T-helper 17 cell (primary cell): ENCODE measurements at regions not wholly inside any gene's neighbourhood (a gene's known extent, or its start where the extent isn't known, plus 50 kb on each side); places are given as distances from the start of the nearest gene placed in this dataset.

ENCODE experiments used
- ATAC-seq: fragments of 150-1000 bp; cut with Tn5 transposase; 2 replicates; pipeline ENCODE4 v1.10.0; 2021; ENCODE audit warnings: mild to moderate bottlenecking, moderate library complexity
- DNase-seq, 3 donors: peaks; one replicate each; pipeline versions ENCODE4 v3.0.0 to v3.0.0-alpha.2; 2020 to 2021
- H3K9me3 ChIP-seq: one replicate; pipeline ENCODE4 v1.7.0; 2013; ENCODE audit warnings: low read length, mild to moderate bottlenecking; ENCODE audit not compliant: control insufficient read depth, poor library complexity, severe bottlenecking
- H3K27ac Mint-ChIP-seq: one replicate; pipeline ENCODE4 v1.8.0; 2022; ENCODE audit warnings: mild to moderate bottlenecking, moderate library complexity, mixed read lengths
- H3K27me3 Mint-ChIP-seq: one replicate; pipeline ENCODE4 v1.8.0; 2022; ENCODE audit warnings: mixed read lengths
- H3K36me3 Mint-ChIP-seq: one replicate; pipeline ENCODE4 v1.8.0; 2022; ENCODE audit warnings: low read depth, mixed read lengths
- H3K4me1 Mint-ChIP-seq: one replicate; pipeline ENCODE4 v1.8.0; 2022; ENCODE audit warnings: mild to moderate bottlenecking, mixed read lengths
- H3K4me3 Mint-ChIP-seq: one replicate; pipeline ENCODE4 v1.8.0; 2022; ENCODE audit warnings: mild to moderate bottlenecking, moderate library complexity, mixed read lengths

DNA sequence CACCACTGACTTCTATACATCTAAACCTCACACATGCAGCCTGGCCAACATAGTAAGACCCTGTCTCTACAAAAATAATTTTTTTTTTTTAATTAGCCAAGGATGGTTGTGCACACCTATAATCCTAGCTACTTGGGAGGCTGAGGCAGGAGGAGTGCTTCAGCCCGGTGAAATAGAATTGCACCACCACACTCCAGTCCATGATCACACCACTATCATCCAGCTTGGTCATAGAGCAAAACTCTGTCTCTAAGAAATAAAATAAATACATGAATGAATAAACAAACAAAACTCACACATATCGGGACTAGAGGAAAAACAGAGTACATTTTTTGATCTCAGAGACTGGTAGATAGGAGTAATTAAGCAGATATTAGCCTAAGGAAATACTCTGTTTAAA, 66.6 kb upstream of the PDE5A start:
- no peaks in the 10 kb centered on the region for H3K9me3 ChIP-seq
- no peaks in the 10 kb centered on the region for H3K4me1 Mint-ChIP-seq
- no peak for DNase-seq
- H3K36me3 Mint-ChIP-seq: no peaks in the 10 kb centered on the region
- H3K27ac Mint-ChIP-seq: no peak overlapping the region
- no peak overlapping the region for H3K4me3 Mint-ChIP-seq
- ATAC-seq: no peak
- peaks cover 19% of the 10 kb centered on the region for H3K27me3 Mint-ChIP-seq

- Mint-ChIP-seq H3K27me3 (peaks cover 24% of the 10 kb centered on the region), H3K36me3 (no peaks in the 10 kb centered on the region), H3K4me3 (no peak overlapping the region), H3K27ac (no peak overlapping the region), H3K4me1 (no peaks in the 10 kb centered on the region)
- no peak for DNase-seq
- H3K9me3 ChIP-seq: no peaks in the 10 kb centered on the region
- ATAC-seq: no peak
Observed at GRCh38 chr4:119693126-119693525, 64.5 kb upstream of the PDE5A start.

GRCh38 chr4:119692001-119692400, 63.4 kb upstream of the PDE5A start:
- ATAC-seq (no peak), DNase-seq (no peak)
- no peaks in the 10 kb centered on the region for H3K9me3 ChIP-seq
- Mint-ChIP-seq H3K36me3 (no peaks in the 10 kb centered on the region), H3K4me1 (no peaks in the 10 kb centered on the region), H3K27me3 (peaks cover 24% of the 10 kb centered on the region), H3K27ac (no peak overlapping the region), H3K4me3 (no peak overlapping the region)

DNA sequence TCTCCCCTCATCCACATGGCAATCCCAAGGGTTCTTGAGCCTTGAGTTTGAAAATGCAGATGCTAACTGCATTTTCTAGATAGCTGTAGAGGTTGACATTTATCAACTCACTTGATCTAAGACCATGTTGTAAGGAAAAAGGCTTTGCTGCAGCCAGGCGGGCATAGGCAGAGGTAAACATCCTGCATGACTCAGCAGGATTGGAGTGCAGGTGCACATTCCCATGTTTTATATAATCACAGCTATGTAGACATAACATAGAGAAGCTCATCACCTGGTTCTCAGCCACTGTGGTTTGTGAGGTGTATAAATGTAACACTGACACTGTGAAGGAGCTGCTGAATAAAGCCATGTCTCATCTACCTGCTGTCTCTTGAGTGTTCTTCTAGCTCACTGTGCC, 62.3 kb upstream of the PDE5A start:
- no peaks in the 10 kb centered on the region for H3K9me3 ChIP-seq
- DNase-seq (no peak), ATAC-seq (no peak)
- Mint-ChIP-seq H3K27me3 (peaks cover 16% of the 10 kb centered on the region), H3K4me3 (no peak overlapping the region), H3K36me3 (no peaks in the 10 kb centered on the region), H3K27ac (no peak overlapping the region), H3K4me1 (no peaks in the 10 kb centered on the region)

DNA sequence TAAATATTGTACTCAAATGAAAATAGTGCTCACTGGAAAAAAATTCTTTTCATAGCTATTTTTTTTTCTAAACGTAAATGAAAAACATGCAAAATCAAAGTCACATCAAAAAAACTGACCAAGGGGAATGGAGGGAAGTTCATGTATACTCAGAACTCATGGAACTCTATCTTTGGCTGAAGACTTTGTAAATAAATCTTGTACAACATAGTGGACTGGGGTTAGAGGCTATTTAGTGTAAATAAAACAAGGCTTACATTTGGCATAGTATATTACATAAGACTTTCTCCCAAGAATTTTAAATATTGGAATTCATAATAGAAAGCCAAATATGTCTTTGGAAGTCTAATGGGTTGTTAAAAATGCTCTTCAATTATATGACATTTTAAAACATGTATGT, 59.8 kb upstream of the PDE5A start:
- Mint-ChIP-seq H3K27me3 (peaks cover 19% of the 10 kb centered on the region), H3K36me3 (no peaks in the 10 kb centered on the region), H3K4me1 (no peaks in the 10 kb centered on the region), H3K4me3 (no peak overlapping the region), H3K27ac (no peak overlapping the region)
- no peaks in the 10 kb centered on the region for H3K9me3 ChIP-seq
- ATAC-seq (no peak), DNase-seq (no peak)

- H3K9me3 ChIP-seq: no peaks in the 10 kb centered on the region
- peaks cover 31% of the 10 kb centered on the region for H3K27me3 Mint-ChIP-seq
- no peaks in the 10 kb centered on the region for H3K36me3 Mint-ChIP-seq
- no peak overlapping the region for H3K27ac Mint-ChIP-seq
- no peak overlapping the region for H3K4me3 Mint-ChIP-seq
- ATAC-seq (no peak), DNase-seq (no peak)
- H3K4me1 Mint-ChIP-seq: no peaks in the 10 kb centered on the region
Observed at GRCh38 chr4:119684463-119684862, 55.9 kb upstream of the PDE5A start.

DNA sequence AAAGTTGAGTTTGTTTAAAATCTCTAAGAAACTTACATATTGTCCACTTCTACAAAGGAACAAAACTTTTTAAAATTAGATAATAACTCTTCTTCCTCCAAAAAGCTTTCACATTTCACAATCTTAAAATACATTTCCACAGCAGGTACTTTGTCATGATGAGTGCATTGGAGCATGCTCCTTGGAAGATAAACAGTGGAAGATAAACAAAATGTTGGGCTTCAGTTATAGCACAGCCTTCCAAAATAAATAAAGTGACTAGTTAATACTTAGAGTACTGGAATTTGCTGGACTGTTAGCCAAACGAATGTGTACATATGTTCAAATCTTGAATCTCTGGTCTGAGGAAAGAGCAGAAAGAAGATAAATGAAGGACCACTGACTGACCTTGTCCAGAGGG, 54.9 kb upstream of the PDE5A start:
- no peak overlapping the region for H3K4me3 Mint-ChIP-seq
- ATAC-seq (no peak), DNase-seq (no peak)
- H3K36me3 Mint-ChIP-seq: no peaks in the 10 kb centered on the region
- H3K27me3 Mint-ChIP-seq: peaks cover 30% of the 10 kb centered on the region
- H3K9me3 ChIP-seq: no peaks in the 10 kb centered on the region
- no peak overlapping the region for H3K27ac Mint-ChIP-seq
- H3K4me1 Mint-ChIP-seq: no peaks in the 10 kb centered on the region

DNA sequence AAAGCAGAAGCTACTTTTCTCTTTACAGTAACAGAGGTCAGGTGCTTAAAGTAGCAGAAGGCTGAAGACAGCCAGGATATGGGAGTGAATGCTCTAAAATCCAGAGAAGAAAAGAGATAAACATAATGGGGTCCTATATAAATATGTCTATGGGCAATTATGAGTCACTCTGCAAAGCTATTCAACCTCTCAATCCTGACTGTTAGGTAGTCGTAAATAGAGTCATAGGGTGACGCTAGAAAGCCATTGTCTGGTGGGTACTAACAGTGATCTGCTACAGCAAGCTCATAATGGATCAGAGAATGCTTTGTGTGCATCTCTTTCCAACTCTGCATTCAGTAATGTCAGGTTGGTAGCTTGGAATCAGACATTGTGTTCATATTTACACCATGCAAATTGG, 53.5 kb upstream of the PDE5A start:
- ATAC-seq: no peak
- Mint-ChIP-seq H3K27ac (no peak overlapping the region), H3K4me1 (no peaks in the 10 kb centered on the region), H3K36me3 (no peaks in the 10 kb centered on the region), H3K27me3 (peaks cover 30% of the 10 kb centered on the region), H3K4me3 (no peak overlapping the region)
- DNase-seq: no peak
- no peaks in the 10 kb centered on the region for H3K9me3 ChIP-seq

- DNase-seq: no peak
- no peaks in the 10 kb centered on the region for H3K9me3 ChIP-seq
- no peak for ATAC-seq
- no peak overlapping the region for H3K27ac Mint-ChIP-seq
- no peaks in the 10 kb centered on the region for H3K36me3 Mint-ChIP-seq
- H3K27me3 Mint-ChIP-seq: peaks cover 33% of the 10 kb centered on the region
- no peaks in the 10 kb centered on the region for H3K4me1 Mint-ChIP-seq
- no peak overlapping the region for H3K4me3 Mint-ChIP-seq
Observed at GRCh38 chr4:119679251-119679650, 50.6 kb upstream of the PDE5A start.

DNA sequence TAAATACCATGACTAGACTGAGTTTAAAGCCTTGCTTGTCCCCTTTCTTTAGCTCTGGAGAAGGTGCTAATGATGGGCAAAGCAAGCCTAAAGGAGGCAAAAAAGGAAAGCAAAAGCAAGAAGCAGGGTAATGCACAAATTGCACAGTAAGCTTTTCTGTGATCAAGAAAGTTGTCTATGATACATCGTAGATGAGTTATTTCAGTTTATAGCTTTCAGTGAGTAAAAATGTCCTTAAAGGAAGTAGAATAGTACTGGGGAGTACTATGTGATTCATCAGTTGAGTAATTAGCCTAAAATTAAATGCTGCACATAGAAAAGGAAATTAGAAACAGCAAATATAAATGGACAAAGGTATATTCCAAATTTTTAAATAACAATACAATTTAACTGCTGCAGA, 50.2 kb upstream of the PDE5A start:
- no peaks in the 10 kb centered on the region for H3K4me1 Mint-ChIP-seq
- no peak overlapping the region for H3K27ac Mint-ChIP-seq
- no peaks in the 10 kb centered on the region for H3K36me3 Mint-ChIP-seq
- H3K27me3 Mint-ChIP-seq: peaks cover 28% of the 10 kb centered on the region
- ATAC-seq (no peak), DNase-seq (no peak)
- no peaks in the 10 kb centered on the region for H3K9me3 ChIP-seq
- H3K4me3 Mint-ChIP-seq: no peak overlapping the region
